ENCODE measurements at regions not wholly inside any gene's neighbourhood (a gene's known extent, or its start where the extent isn't known, plus 50 kb on each side); places are given as distances from the start of the nearest gene placed in this dataset.

DNA sequence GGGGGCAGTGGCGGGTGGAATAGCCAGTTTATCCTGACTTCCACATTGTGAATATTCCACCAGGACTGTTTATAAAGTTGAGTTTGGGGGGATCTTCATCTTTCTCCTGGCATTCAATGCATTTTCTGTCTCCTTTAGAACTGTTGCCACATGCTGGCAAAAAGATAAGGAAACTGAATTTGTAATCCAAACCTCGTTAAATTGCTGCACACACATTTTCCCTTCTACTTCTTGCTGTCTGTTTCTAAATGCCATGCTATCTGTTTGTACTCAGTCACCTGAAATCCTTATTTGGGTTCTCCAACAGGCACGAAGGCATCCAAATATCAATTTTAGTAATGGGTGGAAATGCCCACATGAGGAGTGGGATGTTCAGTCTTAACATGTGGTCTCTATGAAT, 180.2 kb upstream of the CCN2 start:
- H3K4me3 ChIP-seq (ENCODE audit: low read depth, low read length), result no peak overlapping the region
- TF ChIP-seq, protein P1, sequence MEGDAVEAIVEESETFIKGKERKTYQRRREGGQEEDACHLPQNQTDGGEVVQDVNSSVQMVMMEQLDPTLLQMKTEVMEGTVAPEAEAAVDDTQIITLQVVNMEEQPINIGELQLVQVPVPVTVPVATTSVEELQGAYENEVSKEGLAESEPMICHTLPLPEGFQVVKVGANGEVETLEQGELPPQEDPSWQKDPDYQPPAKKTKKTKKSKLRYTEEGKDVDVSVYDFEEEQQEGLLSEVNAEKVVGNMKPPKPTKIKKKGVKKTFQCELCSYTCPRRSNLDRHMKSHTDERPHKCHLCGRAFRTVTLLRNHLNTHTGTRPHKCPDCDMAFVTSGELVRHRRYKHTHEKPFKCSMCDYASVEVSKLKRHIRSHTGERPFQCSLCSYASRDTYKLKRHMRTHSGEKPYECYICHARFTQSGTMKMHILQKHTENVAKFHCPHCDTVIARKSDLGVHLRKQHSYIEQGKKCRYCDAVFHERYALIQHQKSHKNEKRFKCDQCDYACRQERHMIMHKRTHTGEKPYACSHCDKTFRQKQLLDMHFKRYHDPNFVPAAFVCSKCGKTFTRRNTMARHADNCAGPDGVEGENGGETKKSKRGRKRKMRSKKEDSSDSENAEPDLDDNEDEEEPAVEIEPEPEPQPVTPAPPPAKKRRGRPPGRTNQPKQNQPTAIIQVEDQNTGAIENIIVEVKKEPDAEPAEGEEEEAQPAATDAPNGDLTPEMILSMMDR (IDR thresholded peaks at IDR 0.05; ENCODE audit: insufficient read depth, low read length), result no peak
- no peak for DNase-seq (ENCODE audit: low read depth)

GRCh38 chr6:132130626-132131298, 179.6 kb upstream of the CCN2 start:
- DNase-seq (ENCODE audit: low read depth), result peak; percentile 66
- H3K4me3 ChIP-seq (ENCODE audit: low read depth, low read length), result no peak overlapping the region
- TF ChIP-seq, protein P1 (IDR thresholded peaks at IDR 0.05; ENCODE audit: insufficient read depth, low read length), result no peak

- TF ChIP-seq, protein P1 (IDR thresholded peaks at IDR 0.05; ENCODE audit: insufficient read depth, low read length), result no peak
- no peak overlapping the region for H3K4me3 ChIP-seq (ENCODE audit: low read depth, low read length)
- no peak for DNase-seq (ENCODE audit: low read depth)
These were observed 177.3 kb upstream of the CCN2 start for GRCh38 chr6:132128424-132128823.

GRCh38 chr6:132126150-132126549, 175.0 kb upstream of the CCN2 start:
- DNase-seq (ENCODE audit: low read depth), result no peak
- TF ChIP-seq, protein P1 (IDR thresholded peaks at IDR 0.05; ENCODE audit: insufficient read depth, low read length), result no peak
- H3K4me3 ChIP-seq (ENCODE audit: low read depth, low read length), result no peak overlapping the region

- no peak overlapping the region for H3K4me3 ChIP-seq (ENCODE audit: low read depth, low read length)
- no peak for DNase-seq (ENCODE audit: low read depth)
- TF ChIP-seq, protein P1 (IDR thresholded peaks at IDR 0.05; ENCODE audit: insufficient read depth, low read length), result no peak
These were observed 171.7 kb upstream of the CCN2 start for GRCh38 chr6:132122871-132123270.

DNA sequence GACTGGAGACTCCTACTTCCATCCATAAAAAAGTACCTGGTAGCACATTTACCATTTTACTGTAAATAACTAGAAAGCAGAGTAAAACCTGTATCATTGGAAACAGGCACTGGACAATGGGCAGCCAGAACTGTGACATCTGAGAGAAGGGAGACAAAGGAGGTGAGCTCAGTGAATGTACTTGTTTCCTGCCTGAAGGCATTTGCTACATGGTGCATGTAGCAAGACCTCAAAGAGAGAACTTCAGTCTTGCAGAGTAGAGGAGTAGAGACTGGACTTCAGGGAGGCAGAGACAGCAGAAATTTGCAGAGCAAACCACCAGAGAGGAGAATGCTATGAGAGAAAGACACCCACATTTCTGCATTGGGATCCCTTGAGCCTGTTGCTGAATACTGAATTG, 171.0 kb upstream of the CCN2 start:
- no peak overlapping the region for H3K4me3 ChIP-seq (ENCODE audit: low read depth, low read length)
- TF ChIP-seq, protein P1 (IDR thresholded peaks at IDR 0.05; ENCODE audit: insufficient read depth, low read length), result no peak

GRCh38 chr6:132118144-132118543, 167.0 kb upstream of the CCN2 start:
- TF ChIP-seq, protein P1 (IDR thresholded peaks at IDR 0.05; ENCODE audit: insufficient read depth, low read length), result no peak
- DNase-seq (ENCODE audit: low read depth), result no peak
- H3K4me3 ChIP-seq (ENCODE audit: low read depth, low read length), result no peak overlapping the region

More for the DNA sequence above, 171.0 kb upstream of the CCN2 start:
- DNase-seq (ENCODE audit: low read depth), result no peak
